NK-92 (cell line): ENCODE measurements at regions not wholly inside any gene's neighbourhood (a gene's known extent, or its start where the extent isn't known, plus 50 kb on each side); places are given as distances from the start of the nearest gene placed in this dataset.

Experiments used
- DNase-seq: peaks from one replicate; lab custom pipeline; 2025; ENCODE audit not compliant: unreplicated experiment; lab: John Stamatoyannopoulos, UW

- DNase-seq: no peak
Observed at GRCh38 chr15:47475336-47475735, 242.0 kb upstream of the SEMA6D start.

- DNase-seq: no peak
Observed at GRCh38 chr15:47477341-47477740, 240.0 kb upstream of the SEMA6D start.

GRCh38 chr15:47484059-47484458 is 233.2 kb upstream of the SEMA6D start:
- DNase-seq: no peak

GRCh38 chr15:47484997-47485396 is 232.3 kb upstream of the SEMA6D start:
- DNase-seq: no peak

GRCh38 chr15:47485419-47485818 is 231.9 kb upstream of the SEMA6D start:
- DNase-seq: no peak

- no peak for DNase-seq
Observed at GRCh38 chr15:47486040-47486439, 231.3 kb upstream of the SEMA6D start.

- no peak for DNase-seq
Observed at GRCh38 chr15:47492195-47492594, 225.1 kb upstream of the SEMA6D start.

GRCh38 chr15:47493357-47494247 is 223.7 kb upstream of the SEMA6D start:
- DNase-seq: no peak

- no peak for DNase-seq
Observed at GRCh38 chr15:47496343-47497185, 220.7 kb upstream of the SEMA6D start.

GRCh38 chr15:47500842-47501241 is 216.5 kb upstream of the SEMA6D start:
- no peak for DNase-seq

- DNase-seq: no peak
Observed at GRCh38 chr15:47502041-47502440, 215.3 kb upstream of the SEMA6D start.

GRCh38 chr15:47503876-47504275 is 213.4 kb upstream of the SEMA6D start:
- no peak for DNase-seq

GRCh38 chr15:47504624-47505256 is 212.6 kb upstream of the SEMA6D start:
- no peak for DNase-seq

GRCh38 chr15:47505712-47506328 is 211.5 kb upstream of the SEMA6D start:
- DNase-seq: no peak

GRCh38 chr15:47506329-47507100 is 210.8 kb upstream of the SEMA6D start:
- no peak for DNase-seq

- DNase-seq: no peak
Observed at GRCh38 chr15:47507221-47507985, 209.9 kb upstream of the SEMA6D start.

GRCh38 chr15:47511261-47511660 is 206.0 kb upstream of the SEMA6D start:
- DNase-seq: no peak

GRCh38 chr15:47513471-47513870 is 203.8 kb upstream of the SEMA6D start:
- DNase-seq: no peak

- DNase-seq: no peak
Observed at GRCh38 chr15:47514200-47514652, 203.1 kb upstream of the SEMA6D start.

- DNase-seq: no peak
Observed at GRCh38 chr15:47516558-47516957, 200.7 kb upstream of the SEMA6D start.
